HCT116 (cell line): ENCODE measurements at regions not wholly inside any gene's neighbourhood (a gene's known extent, or its start where the extent isn't known, plus 50 kb on each side); places are given as distances from the start of the nearest gene placed in this dataset.

Source experiments
- ATAC-seq: fragments of 200-7000 bp; cut with Tn5 transposase; 2 replicates; pipeline ENCODE4 v1.9.1; 2020; ENCODE audit warnings: mild to moderate bottlenecking, moderate library complexity
- BruUV-seq: library from RNA; stranded (reverse); fragments of 400-500 nt; replicated peaks from 2 replicates; lab custom pipeline; 2021; lab: Mats Ljungman, UMichigan
- CTCF ChIA-PET: fragments of 300-600 bp; sonication (Branson Sonifier 250); formaldehyde crosslinking; loops from one replicate; lab custom pipeline; 2021; ENCODE audit warnings: antibody characterized with exemption; lab: Charles Lee
- POLR2A ChIA-PET: fragments of 300-600, 350-600 bp; sonication (Branson Sonifier 250); formaldehyde crosslinking; loops from one replicate; lab custom pipeline; 2021; ENCODE audit warnings: antibody characterized with exemption; lab: Charles Lee
- RAD21 ChIA-PET, 2 experiments: fragments of 300-600 bp; sonication (Branson Sonifier 250); formaldehyde crosslinking; loops; one replicate each; lab custom pipeline; 2023; ENCODE audit warnings: low total read pairs in 2 of 2; ENCODE audit not compliant: uncharacterized antibody in 2 of 2, unreplicated experiment in 2 of 2, low non-redundant PET in 1 of 2; lab: Charles Lee
- DNase-seq: peaks from one replicate; pipeline ENCODE4 v3.0.0-alpha.2; 2010; ENCODE audit warnings: low read depth, low spot score
- H2AFZ ChIP-seq: fragments of 200-600 bp; shearing (Covaris generic), sonication (generic); 2 replicates; pipeline ENCODE4 v1.6.1; 2017; ENCODE audit warnings: low read depth, mixed run types, mixed read lengths, antibody characterized with exemption, low read length; ENCODE audit not compliant: poor library complexity, severe bottlenecking
- H3K27ac ChIP-seq: 2 replicates; pipeline ENCODE4 v1.5.1; 2012; ENCODE audit warnings: low read depth, low read length
- H3K27me3 ChIP-seq: fragments of 200-600 bp; sonication (generic); 2 replicates; pipeline ENCODE4 v1.6.1; 2016; ENCODE audit warnings: mixed run types, low read length, mixed read lengths; ENCODE audit not compliant: insufficient read depth
- H3K36me3 ChIP-seq, 2 experiments: fragments of 200-500 bp in 1 of 2; fragments of 200-600 bp in 1 of 2; sonication (Bioruptor generic) in 1 of 2; sonication (generic) in 1 of 2; 2 replicates each; pipeline versions ENCODE4 v1.5.1 to v1.6.1; 2014 to 2016; ENCODE audit warnings: low read length in 2 of 2, inconsistent platforms in 1 of 2, mixed read lengths in 1 of 2, mixed run types in 1 of 2; ENCODE audit not compliant: insufficient read depth in 2 of 2, control insufficient read depth in 1 of 2
- H3K4me1 ChIP-seq, 2 experiments: fragments of 200-600 bp in 1 of 2; sonication (generic) in 1 of 2; 2 replicates each; pipeline versions ENCODE4 v1.5.1 to v1.6.1; 2012 to 2017; ENCODE audit warnings: low read length in 2 of 2, inconsistent platforms in 1 of 2, mild to moderate bottlenecking in 1 of 2, mixed read lengths in 1 of 2, mixed run types in 1 of 2, moderate library complexity in 1 of 2; ENCODE audit not compliant: insufficient read depth in 2 of 2, control insufficient read depth in 1 of 2
- H3K4me2 ChIP-seq: fragments of 200-600 bp; sonication (generic); 2 replicates; pipeline ENCODE4 v1.6.1; 2017; ENCODE audit warnings: mixed run types, low read length, mixed read lengths
- H3K4me3 ChIP-seq, 2 experiments: fragments of 200-600 bp in 1 of 2; sonication (generic) in 1 of 2; replicated peaks in 1 of 2; 2 replicates each; pipeline ENCODE4 v1.5.1; 2011 to 2016; ENCODE audit warnings: low read length in 2 of 2, control low read depth in 1 of 2, low read depth in 1 of 2, mild to moderate bottlenecking in 1 of 2, mixed read lengths in 1 of 2, mixed run types in 1 of 2
- H3K79me2 ChIP-seq: fragments of 200-600 bp; sonication (generic); 2 replicates; pipeline ENCODE4 v1.6.1; 2017; ENCODE audit warnings: mild to moderate bottlenecking, mixed run types, low read length, moderate library complexity, mixed read lengths; ENCODE audit not compliant: insufficient read depth
- H3K9ac ChIP-seq: fragments of 200-600 bp; sonication (generic); 2 replicates; pipeline ENCODE4 v1.6.1; 2016; ENCODE audit warnings: low read length, mixed read lengths
- H3K9me2 ChIP-seq: fragments of 200-600 bp; sonication (generic), shearing (Covaris generic); 2 replicates; pipeline ENCODE4 v1.6.1; 2017; ENCODE audit warnings: mixed run types, mild to moderate bottlenecking, moderate library complexity; ENCODE audit not compliant: insufficient read depth
- H3K9me3 ChIP-seq, 2 experiments: fragments of 200-500 bp in 1 of 2; fragments of 200-600 bp in 1 of 2; sonication (Bioruptor generic) in 1 of 2; sonication (generic) in 1 of 2; 2 replicates each; pipeline ENCODE4 v1.6.1; 2014 to 2017; ENCODE audit warnings: low read length in 2 of 2, mixed read lengths in 2 of 2, inconsistent platforms in 1 of 2, low read depth in 1 of 2, mild to moderate bottlenecking in 1 of 2, mixed run types in 1 of 2, moderate library complexity in 1 of 2; ENCODE audit not compliant: control insufficient read depth in 1 of 2, insufficient read depth in 1 of 2
- H4K20me1 ChIP-seq: fragments of 200-600 bp; sonication (generic), shearing (Covaris generic); 2 replicates; pipeline ENCODE4 v1.6.1; 2017; ENCODE audit warnings: mixed run types, mild to moderate bottlenecking, moderate library complexity; ENCODE audit not compliant: insufficient read depth
- ATF3 ChIP-seq: IDR thresholded peaks from 2 replicates; pipeline ENCODE4 v1.6.1; 2012
- CEBPB ChIP-seq: IDR thresholded peaks from 2 replicates; pipeline ENCODE4 v1.6.1; 2012; ENCODE audit warnings: low read depth
- CTCF ChIP-seq, 3 experiments: fragments of 200-600 bp in 1 of 3; sonication (generic) in 1 of 3; IDR thresholded peaks in 2 of 3; conservative IDR thresholded peaks in 1 of 3; 2 replicates each; pipeline ENCODE4 v1.5.1; 2012 to 2017; ENCODE audit warnings: low read depth in 2 of 3, low read length in 2 of 3, antibody characterized with exemption in 1 of 3, borderline replicate concordance in 1 of 3, control low read depth in 1 of 3, mild to moderate bottlenecking in 1 of 3, mixed read lengths in 1 of 3, mixed run types in 1 of 3, moderate library complexity in 1 of 3; ENCODE audit not compliant: insufficient read depth in 1 of 3
- EGR1 ChIP-seq: IDR thresholded peaks from 2 replicates; pipeline ENCODE4 v1.6.1; 2012; ENCODE audit warnings: low read depth
- ELF1 ChIP-seq: IDR thresholded peaks from 2 replicates; pipeline ENCODE4 v1.6.1; 2012; ENCODE audit warnings: low read depth, borderline replicate concordance
- EZH2 ChIP-seq: fragments of 200-600 bp; sonication (generic); IDR thresholded peaks from 2 replicates; pipeline ENCODE4 v1.6.1; 2017; ENCODE audit warnings: antibody characterized with exemption, mixed run types
- EZH2phosphoT487 ChIP-seq: fragments of 200-600 bp; IDR thresholded peaks from 2 replicates; pipeline ENCODE4 v1.6.1; 2018; ENCODE audit warnings: antibody characterized with exemption, borderline replicate concordance
- FOSL1 ChIP-seq: IDR thresholded peaks from 2 replicates; pipeline ENCODE4 v1.6.1; 2012; ENCODE audit warnings: low read depth
- MAX ChIP-seq: IDR thresholded peaks from 2 replicates; pipeline ENCODE4 v1.6.1; 2012
- POLR2AphosphoS5 ChIP-seq: IDR thresholded peaks from 2 replicates; pipeline ENCODE4 v1.6.1; 2011; ENCODE audit warnings: mild to moderate bottlenecking, low read depth, low read length, moderate library complexity
- RAD21 ChIP-seq: IDR thresholded peaks from 2 replicates; pipeline ENCODE4 v1.6.1; 2012; ENCODE audit warnings: low read depth, mild to moderate bottlenecking
- SIN3A ChIP-seq: IDR thresholded peaks from 2 replicates; pipeline ENCODE4 v1.6.1; 2012; ENCODE audit warnings: low read depth
- SRF ChIP-seq: IDR thresholded peaks from 2 replicates; pipeline ENCODE4 v1.6.1; 2012; ENCODE audit warnings: low read depth
- intact Hi-C: fragments of 100-400 bp; cut with micrococcal nuclease; formaldehyde crosslinking; loops from 2 replicates; pipeline ENCODE4 v1.10.0; 2022

- POLR2A ChIA-PET: no interaction called here
These were observed 155.6 kb upstream of the SEMA6A start for GRCh38 chr5:116730185-116730584.

More at GRCh38 chr5:116730185-116730584, 155.6 kb upstream of the SEMA6A start:
- H3K9ac ChIP-seq: no peak overlapping the region
- BruUV-seq: no TSS peak
- no peaks in the 10 kb centered on the region for H3K9me2 ChIP-seq
- ATAC-seq (no peak), DNase-seq (no peak)
- H3K4me1 ChIP-seq: no peaks in the 10 kb centered on the region
- H3K27me3 ChIP-seq: no peaks in the 10 kb centered on the region
- intact Hi-C loops: no loop called here
- H3K4me3 ChIP-seq: no peak overlapping the region
- ChIA-PET CTCF (no interaction called here), RAD21 (no interaction called here)
- H3K79me2 ChIP-seq: no peaks in the 10 kb centered on the region
- no peak overlapping the region for H3K4me2 ChIP-seq
- TF ChIP-seq CTCF (IDR thresholded peaks at IDR 0.05 in 2 of 3, conservative IDR thresholded peaks at IDR 0.05 in 1 of 3; ENCODE audit: borderline replicate concordance in 1 of 3, insufficient read depth in 1 of 3, low read depth in 2 of 3, low read length in 2 of 3) (no peak), CEBPB (no peak), MAX (no peak), ELF1 (no peak), RAD21 (no peak), EGR1 (no peak), FOSL1 (no peak), SRF (no peak), ATF3 (no peak), SIN3A (no peak), POLR2AphosphoS5 (no peak), EZH2 (no peak), EZH2phosphoT487 (no peak)
- H4K20me1 ChIP-seq: no peaks in the 10 kb centered on the region
- no peak overlapping the region for H3K27ac ChIP-seq
- no peaks in the 10 kb centered on the region for H3K9me3 ChIP-seq
- H2AFZ ChIP-seq: no peak overlapping the region
- H3K36me3 ChIP-seq: no peaks in the 10 kb centered on the region
